Right lobe of liver (tissue), 4 donors: ENCODE measurements at regions not wholly inside any gene's neighbourhood (a gene's known extent, or its start where the extent isn't known, plus 50 kb on each side); places are given as distances from the start of the nearest gene placed in this dataset.

Source experiments
- POLR2A ChIP-seq: fragments of 450-650 bp; IDR thresholded peaks from one replicate; pipeline ENCODE4 v1.6.1; 2017; ENCODE audit warnings: antibody characterized with exemption, mild to moderate bottlenecking
- TF ChIP-seq, protein P1 (sequence below), 4 donors: fragments of 200-600 bp in 3 of 4; fragments of 450-650 bp in 1 of 4; IDR thresholded peaks; one replicate each; pipeline versions ENCODE4 v1.5.1 to v1.8.0; 2016 to 2022; ENCODE audit warnings: antibody characterized with exemption in 4 of 4, mild to moderate bottlenecking in 2 of 4
- donor health status: DM: no; HTN: no; CAD: no.
- donor health status: DM: no; HTN: no; CAD: no.
- donor health status: DM: no; HTN: yes; CAD: no.

DNA sequence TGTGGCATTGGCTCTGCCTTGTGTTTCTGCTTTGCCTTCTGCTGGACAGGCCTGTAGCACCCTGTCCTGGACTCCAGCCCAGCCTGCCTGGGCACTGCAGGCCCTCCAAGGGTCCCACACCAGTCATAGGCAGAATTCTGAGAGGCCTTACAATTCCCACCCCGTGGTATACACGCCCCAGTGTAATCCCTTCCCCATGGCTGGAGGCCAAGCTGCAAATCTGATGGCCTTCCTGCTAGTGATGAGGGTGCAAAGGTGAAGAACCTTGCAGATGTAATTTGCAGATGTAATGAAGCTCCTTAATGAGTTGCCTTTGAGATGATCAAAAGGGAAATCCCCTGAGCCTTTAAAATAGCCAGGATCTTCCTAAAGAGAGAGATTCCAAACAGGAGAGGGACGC, 325.1 kb upstream of the ZNF32 start:
- TF ChIP-seq, protein P1, sequence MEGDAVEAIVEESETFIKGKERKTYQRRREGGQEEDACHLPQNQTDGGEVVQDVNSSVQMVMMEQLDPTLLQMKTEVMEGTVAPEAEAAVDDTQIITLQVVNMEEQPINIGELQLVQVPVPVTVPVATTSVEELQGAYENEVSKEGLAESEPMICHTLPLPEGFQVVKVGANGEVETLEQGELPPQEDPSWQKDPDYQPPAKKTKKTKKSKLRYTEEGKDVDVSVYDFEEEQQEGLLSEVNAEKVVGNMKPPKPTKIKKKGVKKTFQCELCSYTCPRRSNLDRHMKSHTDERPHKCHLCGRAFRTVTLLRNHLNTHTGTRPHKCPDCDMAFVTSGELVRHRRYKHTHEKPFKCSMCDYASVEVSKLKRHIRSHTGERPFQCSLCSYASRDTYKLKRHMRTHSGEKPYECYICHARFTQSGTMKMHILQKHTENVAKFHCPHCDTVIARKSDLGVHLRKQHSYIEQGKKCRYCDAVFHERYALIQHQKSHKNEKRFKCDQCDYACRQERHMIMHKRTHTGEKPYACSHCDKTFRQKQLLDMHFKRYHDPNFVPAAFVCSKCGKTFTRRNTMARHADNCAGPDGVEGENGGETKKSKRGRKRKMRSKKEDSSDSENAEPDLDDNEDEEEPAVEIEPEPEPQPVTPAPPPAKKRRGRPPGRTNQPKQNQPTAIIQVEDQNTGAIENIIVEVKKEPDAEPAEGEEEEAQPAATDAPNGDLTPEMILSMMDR (IDR thresholded peaks at IDR 0.05) = no peak
- TF ChIP-seq POLR2A = no peak
